ENCODE measurements at regions not wholly inside any gene's neighbourhood (a gene's known extent, or its start where the extent isn't known, plus 50 kb on each side); places are given as distances from the start of the nearest gene placed in this dataset.

DNA sequence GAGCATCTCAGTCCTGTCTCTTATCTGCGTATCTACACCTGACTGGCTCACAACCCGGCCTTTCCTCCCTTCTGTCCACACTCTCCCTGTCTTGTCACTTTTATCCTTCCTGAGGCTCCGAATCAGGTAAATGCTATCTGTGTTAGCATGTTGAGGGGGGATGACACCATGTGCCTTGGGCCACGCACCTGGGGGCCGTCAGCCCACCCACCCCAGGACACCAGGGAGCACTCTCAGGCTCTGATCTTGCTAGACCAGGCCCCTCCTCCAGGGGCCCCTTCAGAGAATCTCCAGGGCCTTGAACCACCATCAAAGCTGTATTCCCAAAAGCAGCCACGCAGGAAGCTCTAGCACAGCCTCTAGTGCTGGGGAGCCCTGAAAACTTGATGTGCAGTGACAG is 278.7 kb upstream of the SHH start:
- DNase-seq = no peak

DNA sequence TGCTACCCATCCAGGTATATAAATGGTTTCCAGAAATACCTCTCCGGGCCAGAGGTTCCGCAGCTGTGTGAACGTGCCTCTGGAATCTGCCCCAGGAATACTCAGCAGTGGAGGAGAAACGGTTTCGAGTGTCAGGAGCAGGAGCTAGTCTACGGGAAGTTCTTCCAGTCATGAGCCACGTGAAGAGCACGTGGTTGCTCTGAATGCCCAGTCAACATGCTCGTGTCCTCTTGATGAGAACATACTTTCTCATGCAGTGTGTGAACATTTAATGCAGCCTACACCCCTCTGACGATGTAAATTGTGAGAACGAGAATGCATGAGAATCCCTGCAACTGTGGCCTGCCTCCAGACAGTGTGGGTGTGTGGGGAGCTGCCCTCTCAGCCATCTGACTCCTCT is 277.0 kb upstream of the SHH start:
- no peak for DNase-seq

DNA sequence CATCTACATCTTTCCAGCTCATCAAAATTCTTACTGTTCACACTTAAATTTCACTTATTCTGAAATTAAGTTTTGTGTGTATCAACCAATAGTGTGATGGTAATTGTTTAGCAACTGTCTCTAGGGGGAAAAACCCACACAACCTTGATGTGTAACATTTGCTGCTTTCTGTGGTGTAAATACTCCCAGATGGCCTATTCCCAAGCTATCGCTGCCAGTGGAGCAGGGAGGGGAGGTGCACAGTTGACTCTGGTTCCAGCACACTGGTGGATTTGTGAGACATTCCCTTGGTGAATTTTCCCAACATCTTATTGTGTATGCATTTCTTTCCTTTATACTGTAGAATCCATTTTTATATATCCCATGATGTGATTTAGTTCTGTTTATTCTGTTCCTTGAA is 275.9 kb upstream of the SHH start:
- DNase-seq = no peak

DNA sequence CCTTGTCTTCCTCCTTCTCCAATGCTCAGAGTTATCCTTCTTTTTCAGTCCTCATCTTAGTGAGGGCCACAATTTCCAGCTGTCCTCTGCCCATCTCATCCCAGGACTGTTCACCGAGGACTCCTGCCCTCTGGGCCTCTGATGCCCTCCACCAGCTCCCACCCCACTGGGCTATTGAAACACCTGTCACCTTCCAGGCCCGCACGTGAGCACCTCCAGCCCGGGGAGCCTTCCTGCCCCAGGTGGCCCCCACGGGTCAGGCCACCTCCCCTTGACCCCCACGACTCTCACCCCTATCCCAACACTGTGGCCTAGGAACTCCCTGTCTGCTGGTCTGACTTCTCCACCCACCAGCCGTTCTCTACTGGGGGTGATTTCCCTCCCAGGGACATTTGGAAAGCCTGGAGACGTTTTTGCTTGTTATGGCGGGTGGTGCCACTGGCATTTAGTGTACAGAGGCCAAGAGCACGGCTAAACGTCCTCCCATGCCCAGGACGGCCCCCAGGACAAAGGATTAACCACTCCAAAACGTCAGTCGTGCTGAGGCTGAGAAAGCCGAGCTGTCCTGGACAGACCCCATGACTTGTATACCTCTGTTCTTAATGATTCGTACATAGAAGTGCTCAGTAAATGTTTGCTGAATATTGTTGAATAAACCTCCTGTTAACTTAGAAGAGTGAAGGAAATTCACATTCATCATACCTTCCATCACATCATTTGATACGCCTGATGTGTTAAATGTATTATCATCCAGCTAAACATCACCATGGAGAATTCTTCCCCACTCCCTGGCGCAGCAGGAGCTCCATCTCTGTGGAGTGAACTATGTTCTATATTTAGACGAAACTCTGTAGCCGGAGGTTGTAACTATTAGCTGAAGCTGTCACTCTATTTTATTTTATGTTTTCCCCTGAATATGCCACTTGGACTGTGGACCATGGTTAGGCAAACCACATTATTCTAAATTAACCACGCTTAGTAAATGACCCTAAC is 270.1 kb upstream of the SHH start:
- no peak for DNase-seq

DNA sequence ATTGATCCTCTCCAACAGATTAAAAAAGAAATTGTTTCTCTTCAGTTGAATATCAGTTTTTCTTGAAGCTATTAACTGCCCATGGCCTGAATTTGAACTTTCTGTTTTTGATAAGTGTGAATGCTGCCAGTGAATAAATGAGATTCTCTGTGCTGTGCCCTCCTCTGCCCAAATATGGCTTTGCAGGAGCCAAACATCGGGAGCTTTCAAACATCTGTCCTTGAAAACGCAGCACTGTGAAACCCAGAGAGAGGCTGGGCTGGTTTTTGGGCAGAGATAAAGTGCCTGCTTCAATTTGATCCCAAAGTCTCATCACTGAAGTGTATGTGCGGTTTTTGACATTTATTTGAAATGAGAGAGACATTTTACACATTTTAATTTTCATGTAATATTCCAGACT is 268.3 kb upstream of the SHH start:
- no peak for DNase-seq

DNA sequence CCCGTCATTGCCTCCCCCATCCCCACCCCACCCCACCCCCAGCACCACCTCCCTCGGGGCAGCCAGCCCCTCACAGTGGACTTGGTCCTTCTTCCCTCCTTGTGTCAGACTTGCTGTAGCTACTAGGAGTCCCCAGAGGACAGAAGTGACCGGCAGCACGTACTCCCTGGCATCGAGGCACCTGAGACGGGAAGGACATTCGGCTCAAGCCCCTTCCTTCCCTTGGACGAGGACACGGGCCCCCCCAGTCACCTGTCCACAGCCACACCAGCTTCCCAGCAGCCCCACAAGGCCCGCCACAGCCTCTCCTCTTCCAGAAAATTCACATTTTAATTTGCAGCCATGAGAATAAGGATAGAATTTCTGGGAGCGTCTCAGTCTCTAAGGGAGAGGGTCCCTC is 267.8 kb upstream of the SHH start:
- no peak for DNase-seq

DNA sequence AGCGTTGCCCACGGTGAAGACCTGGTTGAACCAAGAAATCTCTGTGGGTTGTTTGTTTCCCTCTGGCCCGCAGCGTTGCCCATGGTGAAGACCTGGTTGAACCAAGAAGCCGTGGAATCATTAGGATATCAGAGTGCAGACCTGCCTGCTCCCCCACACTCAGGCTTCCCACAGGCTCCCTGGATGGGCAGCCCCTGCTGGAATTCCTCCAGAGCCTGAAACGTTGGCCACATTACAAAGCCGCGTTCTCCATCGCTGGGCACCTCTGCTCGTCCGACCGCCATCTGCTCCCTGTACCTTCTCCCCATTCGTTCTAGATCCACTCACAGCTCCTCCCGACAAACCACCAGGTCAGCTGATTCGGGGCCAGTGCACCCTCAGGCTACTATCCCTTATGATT is 266.9 kb upstream of the SHH start:
- no peak for DNase-seq

DNA sequence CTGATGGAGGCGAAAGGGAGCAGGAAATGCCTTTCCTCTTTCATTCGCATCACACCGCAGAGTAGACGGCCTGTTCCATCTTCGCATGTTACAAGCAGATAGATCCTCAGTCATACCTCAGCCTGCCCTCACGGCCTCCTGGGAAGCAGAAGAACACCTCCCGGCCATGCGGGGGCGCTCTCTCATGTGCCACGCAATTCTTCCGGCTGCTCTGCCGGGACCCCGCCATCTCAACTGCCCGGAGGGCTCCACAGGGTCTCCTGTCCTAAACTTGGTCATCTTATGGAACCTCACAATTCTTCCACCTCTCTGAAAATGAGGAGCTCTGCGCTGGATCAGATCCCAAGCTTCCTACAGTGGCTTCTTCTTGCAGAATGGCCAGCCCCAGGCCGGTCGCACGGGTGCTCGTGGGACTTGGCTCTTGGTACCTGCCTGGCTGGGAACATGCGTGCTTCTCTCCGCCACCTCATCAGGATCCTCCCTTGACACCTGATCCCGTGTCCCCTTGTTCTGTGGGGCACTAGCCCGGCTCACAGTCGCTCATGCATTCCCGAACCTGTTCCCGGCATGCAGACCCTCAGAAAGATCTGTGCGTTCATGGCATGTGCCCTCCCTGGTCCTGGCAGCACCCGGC is 262.8 kb upstream of the SHH start:
- no peak for DNase-seq

DNA sequence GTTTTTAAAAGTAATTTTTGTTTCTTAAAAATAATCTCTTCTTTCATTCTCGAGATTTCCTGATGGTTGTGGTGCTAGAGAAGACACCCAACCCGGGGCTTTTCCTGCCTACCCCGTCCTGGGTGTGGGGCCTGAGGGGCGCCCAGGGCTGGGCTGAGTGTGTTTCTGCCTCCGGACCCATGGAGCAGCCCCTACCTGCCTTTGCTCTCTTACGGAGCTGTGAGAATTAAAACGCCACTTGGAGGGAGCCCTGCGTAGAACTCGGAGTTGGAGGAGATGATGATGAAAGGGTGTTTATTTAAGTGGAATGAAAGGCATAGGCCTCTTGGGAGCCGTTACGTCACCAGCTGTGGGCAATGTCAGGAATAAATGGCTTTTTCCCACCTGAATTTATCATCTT is 261.8 kb upstream of the SHH start:
- no peak for DNase-seq

DNA sequence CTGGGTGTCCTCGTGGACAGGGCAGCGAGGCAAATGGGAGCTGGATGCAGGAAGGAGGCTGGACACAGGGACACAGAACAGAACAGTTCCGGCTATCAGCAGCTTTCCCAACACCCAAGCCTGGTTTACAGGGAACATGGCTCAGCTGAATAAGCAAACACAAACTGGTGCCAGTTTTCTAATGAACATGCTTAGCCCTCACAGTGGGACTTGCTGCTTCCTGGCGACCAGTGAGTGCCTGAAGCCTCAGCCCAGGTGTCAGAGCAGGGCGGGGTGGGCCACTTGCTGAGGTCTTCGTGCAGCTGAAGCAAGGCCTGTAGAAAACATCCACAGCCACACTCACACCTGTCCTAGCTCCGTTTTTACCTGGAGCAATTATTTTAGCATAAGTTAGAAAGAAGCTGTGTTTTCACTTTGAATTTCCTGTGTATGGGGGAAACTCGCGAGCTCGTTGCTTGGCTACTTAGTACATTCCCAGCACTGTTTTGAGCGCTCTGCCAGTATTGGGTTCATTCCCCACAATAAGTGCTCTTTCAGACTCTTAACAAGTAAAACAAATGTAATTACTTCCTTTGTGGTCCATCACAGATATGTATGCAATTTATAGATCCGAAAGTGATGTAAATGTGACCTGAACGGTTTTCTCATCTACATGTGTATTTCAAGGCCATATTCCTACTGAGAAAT is 261.2 kb upstream of the SHH start:
- no peak for DNase-seq

DNA sequence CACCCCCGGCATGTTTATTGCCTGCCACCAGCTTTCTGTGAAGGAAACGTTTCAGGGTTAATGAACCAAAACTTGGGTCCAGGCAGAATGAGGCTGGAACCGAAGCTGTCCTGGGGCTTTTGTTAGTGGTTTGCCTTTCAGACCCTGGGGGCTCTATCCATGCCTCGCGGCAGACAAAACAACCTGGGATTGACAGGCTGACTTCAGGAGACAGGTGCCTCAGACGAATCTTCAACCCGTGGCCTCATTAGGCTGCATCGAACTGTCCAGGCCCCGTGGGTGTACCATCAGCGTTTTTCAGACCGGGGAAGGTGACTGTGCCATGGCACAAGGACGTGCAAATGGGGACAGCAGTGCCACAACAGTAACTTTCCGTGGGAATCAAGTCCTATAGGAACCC is 259.3 kb upstream of the SHH start:
- no peak for DNase-seq

DNA sequence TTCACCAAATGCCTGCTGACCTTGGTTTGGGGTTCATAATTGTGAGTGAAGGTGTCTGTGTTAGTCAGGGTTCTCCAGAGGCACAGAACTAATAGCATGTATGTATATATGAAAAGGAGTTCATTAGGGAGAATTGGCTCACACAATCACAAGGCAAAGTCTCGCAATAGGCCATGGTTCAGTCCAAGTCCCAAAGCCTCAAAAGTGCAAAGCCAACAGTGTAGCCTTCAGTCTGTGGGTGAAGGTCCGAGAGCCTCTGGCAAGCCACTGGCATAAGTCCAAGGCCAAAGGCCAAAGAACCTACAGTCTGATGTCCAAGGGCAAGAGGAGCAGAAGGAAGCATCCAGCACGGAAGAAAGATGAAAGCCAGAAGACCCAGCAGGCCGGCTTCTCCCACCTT is 257.6 kb upstream of the SHH start:
- DNase-seq = no peak

DNA sequence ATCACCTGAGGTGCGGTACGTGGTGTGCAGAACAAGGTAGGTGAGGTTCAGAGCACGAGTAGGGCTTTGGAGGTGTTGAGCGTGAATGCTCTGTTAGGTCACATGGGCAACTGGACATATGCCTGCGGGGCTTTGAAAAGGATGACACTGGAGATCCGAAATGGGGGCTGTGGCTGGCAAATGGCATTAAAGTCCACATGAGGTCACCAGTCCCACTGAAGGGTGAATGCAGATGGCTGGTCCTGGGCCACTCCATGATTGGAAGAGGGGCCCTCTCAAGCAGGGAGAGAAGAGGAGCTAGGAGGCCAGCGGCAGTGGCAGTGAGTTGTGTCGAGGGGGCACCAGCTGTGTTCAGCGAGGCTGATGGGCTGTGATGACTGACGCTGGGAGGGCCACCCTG is 254.9 kb upstream of the SHH start:
- no peak for DNase-seq

DNA sequence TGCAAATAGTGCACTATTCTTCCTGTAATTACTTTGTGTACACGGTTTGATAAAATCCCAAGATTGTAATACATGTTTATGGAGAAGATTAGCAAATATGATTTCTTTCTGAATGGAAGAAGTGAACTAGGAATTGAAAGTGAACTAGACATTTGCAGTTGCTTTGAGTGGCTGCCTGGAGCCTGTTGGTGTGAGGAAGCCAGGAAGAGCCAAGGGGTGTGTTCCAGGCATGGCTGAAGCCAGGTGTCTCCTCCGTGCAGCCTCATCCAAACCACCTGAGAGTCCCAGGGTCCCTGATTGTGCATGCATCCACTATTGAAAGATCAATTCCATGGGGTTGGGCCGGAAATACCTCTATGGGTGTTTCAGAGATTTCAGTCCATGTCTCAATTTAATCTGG is 253.1 kb upstream of the SHH start:
- DNase-seq = no peak

DNA sequence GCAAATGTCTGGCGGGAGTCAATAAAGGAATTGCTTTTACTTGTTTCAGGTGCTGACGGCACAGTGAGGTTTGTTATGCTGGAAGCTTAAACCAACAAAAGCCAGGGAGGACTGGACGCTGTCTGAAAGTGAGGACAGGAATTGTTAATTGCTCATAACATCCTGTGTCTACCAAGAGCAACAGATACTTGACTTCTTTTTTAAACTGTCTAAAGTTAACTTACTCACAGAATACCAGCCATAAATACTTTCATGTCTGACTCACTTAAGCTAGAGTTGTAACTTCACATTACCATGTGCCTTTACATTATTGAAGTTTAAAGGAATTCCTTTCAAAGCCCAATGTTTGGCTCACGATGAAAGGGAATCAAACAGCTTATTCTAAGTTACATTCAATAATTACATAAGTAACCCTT is 252.7 kb upstream of the SHH start:
- DNase-seq = no peak

DNA sequence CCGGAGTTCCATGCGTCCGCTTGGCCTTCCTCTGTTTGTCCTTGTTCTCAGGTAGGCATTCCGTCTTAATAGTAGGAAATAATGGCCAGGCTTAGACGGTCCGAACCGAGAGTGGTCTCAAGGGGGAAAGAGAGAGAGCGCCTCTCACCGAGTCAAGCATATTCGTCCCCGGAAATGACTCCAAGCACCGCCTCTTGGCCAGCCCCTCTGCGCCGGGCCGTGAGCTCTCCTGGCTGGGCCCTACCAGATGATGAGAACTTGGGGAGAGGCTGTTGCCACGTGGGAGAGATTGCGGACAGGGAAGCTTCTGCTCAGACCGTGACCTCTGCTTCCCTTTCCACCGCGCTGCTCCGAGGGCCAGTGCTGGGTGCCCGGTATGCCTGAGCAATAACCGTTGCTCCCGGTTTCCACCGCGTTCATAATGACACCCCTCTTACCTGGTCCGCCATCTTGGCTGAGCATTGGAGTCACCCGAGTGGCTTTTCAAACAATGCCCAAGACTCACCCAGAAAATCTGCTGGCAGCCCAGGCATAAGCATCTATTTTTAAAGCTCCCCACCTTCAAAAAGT is 251.1 kb upstream of the SHH start:
- DNase-seq = no peak

DNA sequence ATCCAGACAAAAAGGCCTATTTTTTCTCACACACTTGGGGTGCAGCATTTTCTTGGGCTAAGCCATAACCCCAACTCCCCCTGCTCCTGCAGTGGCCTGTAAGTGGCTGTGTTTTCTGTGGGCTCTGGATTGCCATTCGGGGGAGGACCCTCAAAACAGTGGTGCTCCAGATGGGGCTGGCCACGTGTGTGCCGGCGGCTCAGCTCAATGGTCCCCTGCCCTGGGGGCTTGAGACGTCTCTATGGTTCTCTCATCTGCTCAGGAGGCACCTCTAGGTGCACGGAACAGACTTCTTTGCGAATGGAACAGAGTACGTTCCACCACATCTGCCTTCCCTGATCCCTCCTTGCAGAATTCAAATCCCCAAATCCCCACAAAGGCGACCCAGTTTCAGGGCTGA is 250.0 kb upstream of the SHH start:
- no peak for DNase-seq

DNA sequence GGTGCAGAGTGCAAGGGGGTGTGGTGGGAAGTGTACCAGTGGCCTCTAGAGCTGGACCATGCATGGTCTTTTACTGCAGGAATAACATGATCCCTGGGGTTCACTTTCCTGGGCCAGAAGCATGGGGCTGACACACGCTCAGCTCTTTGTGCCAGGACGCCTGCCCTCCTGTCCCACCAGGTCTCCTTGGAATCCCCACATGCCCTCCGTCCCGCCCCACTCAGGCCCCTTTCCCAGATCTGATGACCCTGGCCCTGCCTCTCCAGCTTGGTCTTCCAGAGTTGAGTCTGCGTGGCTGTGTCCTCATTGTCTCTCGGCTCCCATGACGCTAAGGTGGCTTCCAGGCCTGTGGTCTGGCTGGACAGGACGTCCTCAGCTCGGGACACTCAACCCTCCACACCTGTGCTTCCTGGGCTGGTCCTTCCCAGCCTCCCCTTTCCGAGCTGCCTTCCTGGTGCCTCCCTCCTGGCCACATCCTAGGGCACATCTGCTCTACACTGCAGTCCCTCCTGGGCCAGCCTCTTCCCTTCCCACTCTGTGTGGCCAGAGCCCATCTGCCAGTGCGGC is 249.5 kb upstream of the SHH start:
- DNase-seq = no peak

DNA sequence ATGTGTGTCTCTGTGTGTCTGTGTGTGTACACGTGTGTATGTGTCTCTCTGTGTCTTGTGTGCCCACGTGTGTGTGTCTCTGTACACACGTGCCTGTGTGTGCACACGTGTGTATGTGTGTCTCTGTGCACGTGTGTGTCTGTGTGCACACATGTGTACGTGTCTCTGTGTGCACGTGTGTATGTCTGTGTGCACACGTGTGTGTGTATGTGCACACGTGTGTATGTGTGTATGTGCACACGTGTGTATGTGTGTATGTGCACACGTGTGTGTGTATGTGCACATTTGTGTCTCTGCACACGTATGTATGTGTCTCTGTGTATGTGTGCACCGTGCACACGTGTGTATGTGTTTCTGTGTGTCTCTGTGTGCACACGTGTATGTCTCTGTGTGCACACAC is 248.7 kb upstream of the SHH start:
- no peak for DNase-seq

DNA sequence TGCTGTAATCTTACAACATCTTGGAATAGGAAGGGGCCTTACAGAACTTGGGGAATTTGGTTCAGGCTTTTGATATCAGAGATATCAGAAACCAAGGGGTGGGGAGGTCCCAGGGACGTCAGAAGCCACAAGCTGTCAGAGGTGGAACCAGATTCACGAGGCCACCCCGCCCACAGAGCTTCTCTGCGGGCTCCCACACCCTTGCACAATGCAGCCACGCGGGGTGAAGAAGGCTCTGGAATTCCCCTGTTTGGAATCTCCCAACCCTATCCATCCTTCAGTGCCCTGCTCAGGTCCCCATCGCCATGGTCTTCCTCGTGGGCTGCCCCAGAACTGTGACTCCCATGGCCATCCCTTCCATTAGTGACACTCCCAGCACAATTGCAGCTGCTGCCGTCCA is 247.1 kb upstream of the SHH start:
- no peak for DNase-seq

DNA sequence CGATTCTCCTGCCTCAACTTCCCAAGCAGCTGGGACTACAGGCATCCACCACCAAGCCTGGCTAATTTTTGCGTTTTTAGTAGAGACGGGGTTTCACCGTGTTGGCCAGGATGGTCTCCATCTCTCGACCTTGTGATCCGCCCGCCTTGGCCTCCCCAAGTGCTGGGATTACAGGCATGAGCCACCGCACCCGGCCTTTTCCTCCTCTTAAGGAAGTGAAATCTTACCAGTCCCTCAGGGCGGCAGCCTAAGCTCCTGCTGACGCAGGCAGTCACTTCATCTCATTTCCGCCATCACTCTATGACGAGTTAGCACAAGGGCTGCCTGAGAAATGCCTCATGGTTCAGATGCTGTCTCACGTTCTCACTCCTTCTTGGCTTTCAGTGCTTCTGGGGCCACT is 246.0 kb upstream of the SHH start:
- no peak for DNase-seq

DNA sequence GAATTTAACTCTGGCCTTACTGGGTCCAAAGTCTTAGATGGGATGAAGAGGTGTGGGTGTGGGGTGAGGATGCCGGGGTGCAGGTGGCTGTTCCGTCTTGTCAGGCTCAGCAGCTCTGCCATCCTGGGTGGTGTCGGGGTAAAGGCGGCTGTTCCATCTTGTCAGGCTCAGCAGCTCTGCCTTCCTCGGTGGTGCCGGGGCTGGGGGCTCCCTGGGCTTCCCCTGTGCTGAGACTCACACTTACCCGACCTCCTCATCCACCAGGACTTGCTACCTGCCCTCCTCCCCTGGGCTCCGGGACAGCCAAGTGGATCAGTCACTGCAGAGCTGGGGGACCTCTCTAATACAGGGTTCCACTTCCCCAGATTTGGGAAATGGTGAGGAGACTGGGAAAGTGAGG is 244.3 kb upstream of the SHH start:
- DNase-seq = no peak

DNA sequence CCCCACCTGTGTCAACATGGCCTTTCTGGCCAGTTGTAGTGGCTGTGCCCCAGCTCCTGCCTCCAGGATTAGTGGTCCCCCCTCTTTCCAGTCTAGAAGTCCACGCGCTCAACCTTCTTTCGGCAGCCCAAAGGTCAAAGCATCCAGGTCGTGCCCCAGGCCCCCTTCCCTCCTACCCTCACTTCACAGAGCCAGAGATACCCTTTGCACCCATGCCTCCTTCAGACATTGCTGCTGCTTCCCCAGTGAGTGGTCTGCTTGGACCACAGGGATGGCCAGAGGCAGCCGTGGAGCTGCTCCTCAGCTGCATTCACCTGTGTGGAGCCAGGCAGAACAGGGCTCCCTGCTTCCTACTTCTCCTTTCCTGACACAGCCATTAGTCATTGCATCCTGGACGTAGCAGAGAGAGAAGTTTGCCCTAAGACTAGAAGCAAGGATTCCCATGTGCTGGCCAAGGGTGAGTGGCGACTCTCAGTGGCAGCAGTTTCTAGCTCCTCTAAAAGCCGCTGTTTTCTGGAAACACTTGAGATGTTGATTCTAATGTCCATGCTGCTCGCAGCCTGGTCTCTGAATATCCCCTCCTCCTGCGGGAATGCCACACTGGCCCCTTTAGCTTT is 243.1 kb upstream of the SHH start:
- DNase-seq = no peak
